ENCODE measurements at regions not wholly inside any gene's neighbourhood (a gene's known extent, or its start where the extent isn't known, plus 50 kb on each side); places are given as distances from the start of the nearest gene placed in this dataset.

DNA sequence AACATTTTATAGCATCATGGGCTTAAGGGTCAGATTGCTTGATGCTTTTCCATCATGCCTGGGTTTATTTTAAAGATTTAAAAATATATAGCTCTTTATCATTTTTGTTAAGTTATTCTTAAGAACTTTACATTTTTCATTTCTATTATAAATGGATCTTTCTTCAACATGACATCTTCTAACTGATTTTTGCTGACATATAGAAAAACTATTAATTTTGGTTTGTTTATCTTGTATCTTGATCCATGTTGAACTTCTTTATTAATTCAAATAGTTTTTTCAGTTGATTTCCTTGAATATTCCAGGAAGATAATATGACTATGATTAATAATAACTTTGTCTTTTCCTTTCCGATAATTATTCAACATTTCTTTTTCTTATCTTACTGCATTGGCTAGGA, 237.9 kb upstream of the CLINT1 start:
- TF ChIP-seq, protein P1, sequence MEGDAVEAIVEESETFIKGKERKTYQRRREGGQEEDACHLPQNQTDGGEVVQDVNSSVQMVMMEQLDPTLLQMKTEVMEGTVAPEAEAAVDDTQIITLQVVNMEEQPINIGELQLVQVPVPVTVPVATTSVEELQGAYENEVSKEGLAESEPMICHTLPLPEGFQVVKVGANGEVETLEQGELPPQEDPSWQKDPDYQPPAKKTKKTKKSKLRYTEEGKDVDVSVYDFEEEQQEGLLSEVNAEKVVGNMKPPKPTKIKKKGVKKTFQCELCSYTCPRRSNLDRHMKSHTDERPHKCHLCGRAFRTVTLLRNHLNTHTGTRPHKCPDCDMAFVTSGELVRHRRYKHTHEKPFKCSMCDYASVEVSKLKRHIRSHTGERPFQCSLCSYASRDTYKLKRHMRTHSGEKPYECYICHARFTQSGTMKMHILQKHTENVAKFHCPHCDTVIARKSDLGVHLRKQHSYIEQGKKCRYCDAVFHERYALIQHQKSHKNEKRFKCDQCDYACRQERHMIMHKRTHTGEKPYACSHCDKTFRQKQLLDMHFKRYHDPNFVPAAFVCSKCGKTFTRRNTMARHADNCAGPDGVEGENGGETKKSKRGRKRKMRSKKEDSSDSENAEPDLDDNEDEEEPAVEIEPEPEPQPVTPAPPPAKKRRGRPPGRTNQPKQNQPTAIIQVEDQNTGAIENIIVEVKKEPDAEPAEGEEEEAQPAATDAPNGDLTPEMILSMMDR (IDR thresholded peaks at IDR 0.05; ENCODE audit: poor library complexity), result no peak
- TF ChIP-seq EZH2phosphoT487 (IDR thresholded peaks at IDR 0.05; ENCODE audit: low read depth, severe bottlenecking, unreplicated experiment), result no peak
